ENCODE measurements at regions not wholly inside any gene's neighbourhood (a gene's known extent, or its start where the extent isn't known, plus 50 kb on each side); places are given as distances from the start of the nearest gene placed in this dataset.

DNA sequence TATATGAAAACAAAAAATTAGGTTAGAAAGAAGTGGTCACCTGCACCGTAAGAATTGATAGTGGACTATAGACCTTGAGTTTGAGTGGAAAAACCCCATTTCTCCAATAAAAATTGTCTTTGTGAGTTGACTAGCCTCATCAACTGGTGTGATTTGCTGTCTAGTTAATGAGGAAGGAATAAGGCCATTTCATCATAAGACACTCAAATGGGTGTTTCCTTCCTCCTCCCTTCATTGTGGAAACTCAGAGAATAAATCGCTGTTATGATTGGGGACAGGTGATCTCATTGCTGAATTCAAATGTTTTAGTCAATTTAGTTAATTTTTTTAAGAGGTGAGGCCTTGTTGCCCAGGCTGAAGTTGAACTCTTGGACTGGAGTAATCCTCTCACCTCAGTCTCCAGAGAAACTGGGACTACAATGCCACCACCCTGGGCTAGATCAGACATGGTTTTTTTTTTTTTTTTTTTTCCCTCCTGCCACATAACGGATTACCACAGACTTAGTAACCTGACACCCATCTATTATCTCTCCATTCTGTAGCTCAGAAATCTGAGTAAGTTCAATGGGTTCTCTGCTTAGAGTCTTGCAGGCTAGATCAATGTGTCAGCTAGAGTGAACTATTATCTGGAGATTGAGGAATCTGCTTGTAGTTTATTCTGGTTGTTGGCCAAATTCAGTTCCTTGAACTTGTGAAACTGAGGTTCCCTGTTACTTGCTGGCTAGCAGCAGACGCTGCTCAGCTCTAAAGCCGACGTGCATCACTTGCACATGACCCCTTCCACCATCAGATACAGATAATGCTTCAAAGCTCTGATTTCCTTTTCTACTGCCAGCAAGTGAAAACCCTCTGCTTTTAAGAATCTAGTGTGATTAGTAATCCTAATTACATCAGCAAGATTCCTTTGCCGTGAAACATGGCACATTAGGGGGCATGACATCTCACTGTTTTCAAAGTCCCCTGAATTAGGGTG, 663.8 kb upstream of the CDH9 start:
- TF ChIP-seq CTCF (IDR thresholded peaks at IDR 0.05; ENCODE audit: insufficient read depth, low read depth, low read length, missing control alignments) = no peak
- peak; percentile 8 for DNase-seq (ENCODE audit: low read depth)
- H3K4me3 ChIP-seq (ENCODE audit: low read length) = no peak overlapping the region

- TF ChIP-seq CTCF (IDR thresholded peaks at IDR 0.05; ENCODE audit: insufficient read depth, low read depth, low read length, missing control alignments) = no peak
- no peak overlapping the region for H3K4me3 ChIP-seq (ENCODE audit: low read length)
- no peak for DNase-seq (ENCODE audit: low read depth)
Observed at GRCh38 chr5:27700526-27700925, 662.1 kb upstream of the CDH9 start.

DNA sequence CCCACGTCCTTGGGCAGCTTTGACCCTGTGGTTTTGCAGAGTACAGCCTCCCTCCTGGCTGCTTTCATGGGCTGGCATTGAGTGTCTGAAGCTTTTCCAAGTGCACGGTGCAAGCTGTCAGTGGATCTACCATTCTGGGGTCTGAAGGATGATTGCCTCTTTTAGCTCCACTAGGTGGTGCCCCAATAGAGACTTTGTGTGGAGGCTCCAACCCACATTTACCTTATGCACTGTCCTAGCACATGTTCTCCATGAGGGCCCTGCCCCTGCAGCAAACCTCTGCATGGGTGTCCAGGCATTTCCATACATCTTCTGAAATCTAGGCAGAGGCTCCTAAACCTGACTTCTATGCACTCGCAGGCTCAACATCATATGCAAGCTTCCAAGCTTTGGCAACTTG, 644.2 kb upstream of the CDH9 start:
- no peak overlapping the region for H3K4me3 ChIP-seq (ENCODE audit: low read length)
- DNase-seq (ENCODE audit: low read depth) = peak; percentile 46
- TF ChIP-seq CTCF (IDR thresholded peaks at IDR 0.05; ENCODE audit: insufficient read depth, low read depth, low read length, missing control alignments) = peak; percentile 41

GRCh38 chr5:27652505-27652904, 614.1 kb upstream of the CDH9 start:
- peak; percentile 54 for TF ChIP-seq CTCF (IDR thresholded peaks at IDR 0.05; ENCODE audit: insufficient read depth, low read depth, low read length, missing control alignments)
- peak; percentile 55 for DNase-seq (ENCODE audit: low read depth)

DNA sequence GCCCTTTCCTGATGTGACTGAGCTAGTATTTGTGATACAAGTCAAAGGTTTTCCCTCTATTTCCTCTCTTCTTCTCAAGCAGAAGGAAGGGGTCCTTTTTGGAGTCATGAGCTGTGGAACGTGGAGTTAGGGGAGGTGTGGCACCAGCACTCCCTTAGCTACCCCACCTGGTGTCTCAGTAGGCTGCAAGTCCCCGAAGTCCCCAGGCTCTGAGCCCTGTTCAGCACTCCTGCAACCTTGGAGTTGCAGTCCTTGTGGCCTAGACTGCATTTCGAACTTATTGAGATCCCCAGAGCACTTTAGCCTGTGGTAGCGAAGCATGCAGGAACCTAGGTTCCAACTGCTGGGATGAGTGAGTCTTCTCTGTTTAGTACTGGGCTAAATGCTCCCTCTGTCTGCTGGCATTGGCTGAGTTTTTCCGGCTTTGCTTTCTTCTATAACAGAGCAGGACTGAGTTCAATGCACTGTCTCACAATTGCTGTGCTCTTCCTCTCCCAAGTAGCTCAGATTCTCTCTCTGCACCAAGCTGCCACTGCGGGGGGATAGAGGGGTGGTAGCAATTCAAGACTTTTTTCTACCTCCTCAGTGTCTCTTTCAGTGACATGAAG, 600.7 kb upstream of the CDH9 start:
- no peak for TF ChIP-seq CTCF (IDR thresholded peaks at IDR 0.05; ENCODE audit: insufficient read depth, low read depth, low read length, missing control alignments)
- DNase-seq (ENCODE audit: low read depth) = no peak

More at GRCh38 chr5:27652505-27652904, 614.1 kb upstream of the CDH9 start:
- no peak overlapping the region for H3K4me3 ChIP-seq (ENCODE audit: low read length)

GRCh38 chr5:27619982-27620381, 581.6 kb upstream of the CDH9 start:
- no peak for DNase-seq (ENCODE audit: low read depth)
- no peak for TF ChIP-seq CTCF (IDR thresholded peaks at IDR 0.05; ENCODE audit: insufficient read depth, low read depth, low read length, missing control alignments)
- no peak overlapping the region for H3K4me3 ChIP-seq (ENCODE audit: low read length)

More for the DNA sequence above, 600.7 kb upstream of the CDH9 start:
- no peak overlapping the region for H3K4me3 ChIP-seq (ENCODE audit: low read length)

Measured in epithelial cell of esophagus (primary cell).